22Rv1 (cell line): ENCODE measurements at regions not wholly inside any gene's neighbourhood (a gene's known extent, or its start where the extent isn't known, plus 50 kb on each side); places are given as distances from the start of the nearest gene placed in this dataset.

Source experiments
- ZFX ChIP-seq: fragments of 450-650 bp; IDR thresholded peaks from 2 replicates; pipeline ENCODE4 v1.6.1; 2017; ENCODE audit warnings: antibody characterized with exemption, borderline replicate concordance
- TF ChIP-seq, protein P1 (sequence below): fragments of 450-650 bp; IDR thresholded peaks from 2 replicates; pipeline ENCODE4 v1.5.1; 2017; ENCODE audit warnings: mild to moderate bottlenecking

DNA sequence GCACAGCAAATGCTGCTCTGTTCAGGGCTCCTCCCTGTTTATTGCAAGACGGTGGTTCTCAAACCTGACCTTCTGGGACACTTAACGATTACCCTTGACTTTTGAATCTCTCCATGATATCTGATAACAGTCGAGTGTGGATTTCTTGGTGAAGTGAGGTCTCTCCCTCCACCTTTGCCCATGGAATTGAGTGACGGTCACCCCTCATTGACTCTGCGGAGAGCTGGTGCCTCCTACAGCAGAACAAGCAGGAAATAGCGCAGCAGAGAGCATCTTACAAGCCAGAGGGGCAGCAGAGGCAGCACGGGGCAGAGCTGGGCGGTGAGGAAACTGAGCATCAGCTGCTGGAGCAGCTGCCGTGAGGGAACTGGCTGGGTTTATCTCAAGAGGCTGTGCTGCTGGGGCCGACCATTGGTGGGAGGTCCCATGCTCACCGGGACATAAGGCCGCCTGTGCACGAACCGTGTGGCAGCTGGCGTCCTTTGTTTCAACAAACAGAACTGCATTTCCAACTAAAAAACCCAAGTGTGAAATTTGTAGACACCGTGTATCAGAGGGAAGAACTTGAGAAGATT is 189.8 kb downstream of the MTRR start:
- TF ChIP-seq, protein P1, sequence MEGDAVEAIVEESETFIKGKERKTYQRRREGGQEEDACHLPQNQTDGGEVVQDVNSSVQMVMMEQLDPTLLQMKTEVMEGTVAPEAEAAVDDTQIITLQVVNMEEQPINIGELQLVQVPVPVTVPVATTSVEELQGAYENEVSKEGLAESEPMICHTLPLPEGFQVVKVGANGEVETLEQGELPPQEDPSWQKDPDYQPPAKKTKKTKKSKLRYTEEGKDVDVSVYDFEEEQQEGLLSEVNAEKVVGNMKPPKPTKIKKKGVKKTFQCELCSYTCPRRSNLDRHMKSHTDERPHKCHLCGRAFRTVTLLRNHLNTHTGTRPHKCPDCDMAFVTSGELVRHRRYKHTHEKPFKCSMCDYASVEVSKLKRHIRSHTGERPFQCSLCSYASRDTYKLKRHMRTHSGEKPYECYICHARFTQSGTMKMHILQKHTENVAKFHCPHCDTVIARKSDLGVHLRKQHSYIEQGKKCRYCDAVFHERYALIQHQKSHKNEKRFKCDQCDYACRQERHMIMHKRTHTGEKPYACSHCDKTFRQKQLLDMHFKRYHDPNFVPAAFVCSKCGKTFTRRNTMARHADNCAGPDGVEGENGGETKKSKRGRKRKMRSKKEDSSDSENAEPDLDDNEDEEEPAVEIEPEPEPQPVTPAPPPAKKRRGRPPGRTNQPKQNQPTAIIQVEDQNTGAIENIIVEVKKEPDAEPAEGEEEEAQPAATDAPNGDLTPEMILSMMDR: no peak
- TF ChIP-seq ZFX: no peak
